ENCODE measurements at regions not wholly inside any gene's neighbourhood (a gene's known extent, or its start where the extent isn't known, plus 50 kb on each side); places are given as distances from the start of the nearest gene placed in this dataset.

GRCh38 chr2:196368546-196369225 lies 197.3 kb upstream of the STK17B start:
- no peaks in the 10 kb centered on the region for H3K36me3 ChIP-seq
- DNase-seq, result no peak
- H3K9me3 ChIP-seq, result peaks cover 0 to 11% (median 7%) of the 10 kb centered on the region in 3 donors
- H3K4me3 ChIP-seq, result no peak overlapping the region
- H3K4me1 ChIP-seq, result peaks cover 0 to 11% (median 3%) of the 10 kb centered on the region in 4 donors
- no peaks in the 10 kb centered on the region for H3K27me3 ChIP-seq
- intact Hi-C loops (cut with DNase I; ENCODE audit: low total_unique reads), result no loop called here
- no peak for TF ChIP-seq CTCF (IDR thresholded peaks at IDR 0.05)
- no peak overlapping the region for H3K27ac ChIP-seq

- TF ChIP-seq CTCF (IDR thresholded peaks at IDR 0.05), result no peak
- Histone ChIP-seq H3K4me1 (peaks cover 0 to 11% (median 3%) of the 10 kb centered on the region in 4 donors), H3K4me3 (no peak overlapping the region), H3K27ac (no peak overlapping the region), H3K9me3 (peaks cover 0 to 11% (median 7%) of the 10 kb centered on the region in 3 donors), H3K27me3 (no peaks in the 10 kb centered on the region), H3K36me3 (no peaks in the 10 kb centered on the region)
- DNase-seq, result no peak
- intact Hi-C loops (cut with DNase I; ENCODE audit: low total_unique reads), result no loop called here
These were observed 198.6 kb upstream of the STK17B start for GRCh38 chr2:196369967-196370366.

- DNase-seq, result no peak
- Histone ChIP-seq H3K4me3 (no peak overlapping the region), H3K27ac (no peak overlapping the region), H3K27me3 (no peaks in the 10 kb centered on the region), H3K36me3 (no peaks in the 10 kb centered on the region), H3K9me3 (peaks cover 0 to 11% (median 7%) of the 10 kb centered on the region in 3 donors), H3K4me1 (peaks cover 0 to 11% (median 3%) of the 10 kb centered on the region in 4 donors)
- no peak for TF ChIP-seq CTCF (IDR thresholded peaks at IDR 0.05)
- intact Hi-C loops (cut with DNase I; ENCODE audit: low total_unique reads), result no loop called here
These were observed 199.0 kb upstream of the STK17B start for GRCh38 chr2:196370381-196370780.

GRCh38 chr2:196372276-196372809 lies 201.0 kb upstream of the STK17B start:
- Histone ChIP-seq H3K4me3 (no peak overlapping the region), H3K36me3 (no peaks in the 10 kb centered on the region), H3K9me3 (peaks cover 0 to 11% (median 7%) of the 10 kb centered on the region in 3 donors), H3K27me3 (no peaks in the 10 kb centered on the region), H3K27ac (no peak overlapping the region), H3K4me1 (peaks cover 0 to 11% (median 3%) of the 10 kb centered on the region in 4 donors)
- DNase-seq, result no peak
- intact Hi-C loops (cut with DNase I; ENCODE audit: low total_unique reads), result no loop called here
- no peak for TF ChIP-seq CTCF (IDR thresholded peaks at IDR 0.05)

GRCh38 chr2:196372811-196373664 lies 201.7 kb upstream of the STK17B start:
- intact Hi-C loops (cut with DNase I; ENCODE audit: low total_unique reads), result no loop called here
- peaks cover 0 to 11% (median 7%) of the 10 kb centered on the region in 3 donors for H3K9me3 ChIP-seq
- peaks cover 0 to 11% (median 3%) of the 10 kb centered on the region in 4 donors for H3K4me1 ChIP-seq
- H3K36me3 ChIP-seq, result no peaks in the 10 kb centered on the region
- no peak overlapping the region for H3K27ac ChIP-seq
- TF ChIP-seq CTCF (IDR thresholded peaks at IDR 0.05), result no peak
- H3K27me3 ChIP-seq, result no peaks in the 10 kb centered on the region
- DNase-seq, result no peak
- no peak overlapping the region for H3K4me3 ChIP-seq

Data from tibial artery (tissue), 4 donors.